Right atrium auricular region (tissue), 2 donors: ENCODE measurements at regions not wholly inside any gene's neighbourhood (a gene's known extent, or its start where the extent isn't known, plus 50 kb on each side); places are given as distances from the start of the nearest gene placed in this dataset.

Experiments used
- DNase-seq: peaks from one replicate; pipeline ENCODE4 v3.0.0-alpha.2; 2019; ENCODE audit warnings: low spot score
- H3K27ac ChIP-seq, 2 donors: fragments of 200-600 bp; sonication (generic); 1 replicate in 1 of 2; 2 replicates in 1 of 2; pipeline ENCODE4 v1.5.1; 2016 to 2019
- H3K27me3 ChIP-seq, 2 donors: fragments of 200-600 bp; sonication (generic); one replicate each; pipeline versions ENCODE4 v1.5.1 to v1.6.0; 2017 to 2019
- H3K36me3 ChIP-seq: fragments of 200-600 bp; sonication (generic); one replicate; pipeline ENCODE4 v1.5.1; 2016
- H3K4me1 ChIP-seq, 2 donors: fragments of 200-600 bp; sonication (generic); one replicate each; pipeline versions ENCODE4 v1.5.1 to v1.6.0; 2017 to 2019
- H3K4me3 ChIP-seq, 2 donors: fragments of 200-600 bp; sonication (generic); 1 replicate in 1 of 2; 2 replicates in 1 of 2; pipeline ENCODE4 v1.5.1; 2017 to 2019; ENCODE audit warnings: mild to moderate bottlenecking in 1 of 2, moderate library complexity in 1 of 2
- H3K9me3 ChIP-seq, 2 donors: fragments of 200-600 bp; sonication (generic); one replicate each; pipeline ENCODE4 v1.5.1; 2019
- CTCF ChIP-seq, 2 donors: fragments of 200-600 bp; sonication (generic); IDR thresholded peaks; one replicate each; pipeline ENCODE4 v1.5.1; 2019; ENCODE audit warnings: antibody characterized with exemption in 2 of 2

- H3K36me3 ChIP-seq, result no peaks in the 10 kb centered on the region
- no peak overlapping the region for H3K27ac ChIP-seq
- H3K4me1 ChIP-seq, result no peaks in the 10 kb centered on the region
- no peaks in the 10 kb centered on the region for H3K9me3 ChIP-seq
- no peak for TF ChIP-seq CTCF (IDR thresholded peaks at IDR 0.05)
- no peaks in the 10 kb centered on the region for H3K27me3 ChIP-seq
- DNase-seq, result no peak
- H3K4me3 ChIP-seq, result no peak overlapping the region
These were observed 371.7 kb downstream of the CXXC4 start for GRCh38 chr4:104123021-104123420.

- Histone ChIP-seq H3K27ac (no peak overlapping the region), H3K27me3 (no peaks in the 10 kb centered on the region), H3K4me3 (no peak overlapping the region), H3K4me1 (no peaks in the 10 kb centered on the region), H3K9me3 (no peaks in the 10 kb centered on the region), H3K36me3 (no peaks in the 10 kb centered on the region)
- TF ChIP-seq CTCF (IDR thresholded peaks at IDR 0.05), result no peak
- no peak for DNase-seq
These were observed 376.9 kb downstream of the CXXC4 start for GRCh38 chr4:104117776-104118175.

GRCh38 chr4:104113850-104114249 lies 380.8 kb downstream of the CXXC4 start:
- no peaks in the 10 kb centered on the region for H3K27me3 ChIP-seq
- TF ChIP-seq CTCF (IDR thresholded peaks at IDR 0.05), result no peak
- DNase-seq, result no peak
- no peak overlapping the region for H3K4me3 ChIP-seq
- no peak overlapping the region for H3K27ac ChIP-seq
- no peaks in the 10 kb centered on the region for H3K9me3 ChIP-seq
- H3K36me3 ChIP-seq, result no peaks in the 10 kb centered on the region
- no peaks in the 10 kb centered on the region for H3K4me1 ChIP-seq

- no peaks in the 10 kb centered on the region for H3K36me3 ChIP-seq
- no peaks in the 10 kb centered on the region for H3K27me3 ChIP-seq
- H3K4me1 ChIP-seq, result no peaks in the 10 kb centered on the region
- no peak for TF ChIP-seq CTCF (IDR thresholded peaks at IDR 0.05)
- H3K27ac ChIP-seq, result no peak overlapping the region
- DNase-seq, result no peak
- H3K4me3 ChIP-seq, result no peak overlapping the region
- H3K9me3 ChIP-seq, result peaks cover 0 to 29% of the 10 kb centered on the region in 2 donors
These were observed 379.4 kb upstream of the TACR3 start for GRCh38 chr4:104099141-104099540.

- TF ChIP-seq CTCF (IDR thresholded peaks at IDR 0.05), result no peak
- H3K27me3 ChIP-seq, result no peaks in the 10 kb centered on the region
- H3K4me1 ChIP-seq, result no peaks in the 10 kb centered on the region
- H3K4me3 ChIP-seq, result no peak overlapping the region
- DNase-seq, result no peak
- no peak overlapping the region for H3K27ac ChIP-seq
- H3K9me3 ChIP-seq, result peaks cover 0 to 21% of the 10 kb centered on the region in 2 donors
- H3K36me3 ChIP-seq, result no peaks in the 10 kb centered on the region
These were observed 373.5 kb upstream of the TACR3 start for GRCh38 chr4:104093247-104093646.

GRCh38 chr4:104073229-104073628 lies 353.4 kb upstream of the TACR3 start:
- TF ChIP-seq CTCF (IDR thresholded peaks at IDR 0.05), result no peak
- no peak overlapping the region for H3K4me3 ChIP-seq

More at GRCh38 chr4:104073229-104073628, 353.4 kb upstream of the TACR3 start:
- Histone ChIP-seq H3K27me3 (no peaks in the 10 kb centered on the region), H3K27ac (no peak overlapping the region), H3K9me3 (no peaks in the 10 kb centered on the region), H3K36me3 (no peaks in the 10 kb centered on the region), H3K4me1 (no peaks in the 10 kb centered on the region)
- DNase-seq, result no peak
